ENCODE measurements at regions not wholly inside any gene's neighbourhood (a gene's known extent, or its start where the extent isn't known, plus 50 kb on each side); places are given as distances from the start of the nearest gene placed in this dataset.
"Not testable (repeated sequence)": the region's sequence is repeated elsewhere in the genome, so short reads cannot be mapped to it uniquely, and the experiment has no call there.

DNA sequence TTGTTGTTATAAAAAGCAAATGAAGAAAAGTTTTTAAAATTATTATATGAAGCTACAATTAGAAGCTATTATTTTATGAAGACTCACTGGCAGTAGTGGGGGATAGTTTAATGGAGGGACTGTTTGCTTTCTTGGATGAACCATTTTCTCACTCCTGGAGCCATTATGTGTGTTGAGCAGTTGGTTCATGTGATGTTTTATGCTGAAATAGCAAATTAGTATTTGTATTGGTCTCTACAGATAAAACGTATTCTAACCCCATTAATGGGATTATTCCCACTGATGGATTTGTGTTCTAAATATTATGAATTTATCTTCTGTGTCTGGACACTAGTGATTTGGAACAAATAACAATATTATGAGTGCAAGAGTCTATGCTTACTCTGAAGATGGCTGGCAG is 507.5 kb upstream of the FSHR start:
- no peak for DNase-seq (ENCODE audit: insufficient read length)
- FAIRE-seq: no peak

GRCh38 chr2:49656853-49657252 is 502.5 kb upstream of the FSHR start:
- DNase-seq (ENCODE audit: insufficient read length) (no peak), FAIRE-seq (no peak)
- TF ChIP-seq POLR2AphosphoS5 (IDR thresholded peaks at IDR 0.05; ENCODE audit: low read depth, low read length): no peak
- no peak for TF ChIP-seq TAF1 (IDR thresholded peaks at IDR 0.05; ENCODE audit: borderline replicate concordance, low read depth, low read length)
- no peak for TF ChIP-seq POLR2A (IDR thresholded peaks at IDR 0.05; ENCODE audit: low read depth, low read length)

More for the DNA sequence above, 507.5 kb upstream of the FSHR start:
- TF ChIP-seq POLR2A (IDR thresholded peaks at IDR 0.05; ENCODE audit: low read depth, low read length): no peak
- TF ChIP-seq POLR2AphosphoS5 (IDR thresholded peaks at IDR 0.05; ENCODE audit: low read depth, low read length): no peak

- no peak for FAIRE-seq
These were observed 488.8 kb upstream of the FSHR start for GRCh38 chr2:49643149-49643548.

GRCh38 chr2:49640630-49641029 is 486.3 kb upstream of the FSHR start:
- no peak for DNase-seq (ENCODE audit: insufficient read length)
- TF ChIP-seq POLR2A (IDR thresholded peaks at IDR 0.05; ENCODE audit: low read depth, low read length): no peak
- no peak for TF ChIP-seq TAF1 (IDR thresholded peaks at IDR 0.05; ENCODE audit: borderline replicate concordance, low read depth, low read length)
- TF ChIP-seq POLR2AphosphoS5 (IDR thresholded peaks at IDR 0.05; ENCODE audit: low read depth, low read length): no peak
- FAIRE-seq: no peak

More at GRCh38 chr2:49643149-49643548, 488.8 kb upstream of the FSHR start:
- TF ChIP-seq POLR2AphosphoS5 (IDR thresholded peaks at IDR 0.05; ENCODE audit: low read depth, low read length): no peak
- no peak for DNase-seq (ENCODE audit: insufficient read length)

- DNase-seq (ENCODE audit: insufficient read length) (no peak), FAIRE-seq (no peak)
- no peak for TF ChIP-seq POLR2A (IDR thresholded peaks at IDR 0.05; ENCODE audit: low read depth, low read length)
- TF ChIP-seq POLR2AphosphoS5 (IDR thresholded peaks at IDR 0.05; ENCODE audit: low read depth, low read length): no peak
- TF ChIP-seq TAF1 (IDR thresholded peaks at IDR 0.05; ENCODE audit: borderline replicate concordance, low read depth, low read length): no peak
These were observed 466.7 kb upstream of the FSHR start for GRCh38 chr2:49621016-49621415.

DNA sequence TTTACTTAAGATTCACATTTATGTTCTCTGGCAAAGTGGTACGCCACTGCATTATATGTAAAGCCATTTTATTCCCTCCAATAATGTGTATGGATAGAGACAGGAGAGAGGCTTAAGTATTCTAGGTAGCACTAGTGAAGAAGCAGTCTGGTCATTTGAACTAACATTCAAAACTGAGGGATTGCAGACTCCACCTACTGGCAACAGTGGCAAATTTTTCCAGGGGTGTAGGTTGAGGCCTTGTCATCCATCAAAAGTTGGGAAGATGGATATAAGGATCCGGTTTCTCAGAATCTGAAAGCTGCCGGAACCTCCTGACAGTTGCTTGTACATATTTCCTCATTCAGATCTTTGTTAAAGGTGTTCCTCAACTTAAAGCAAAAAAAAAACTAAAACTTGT is 465.5 kb upstream of the FSHR start:
- no peak for TF ChIP-seq POLR2A (IDR thresholded peaks at IDR 0.05; ENCODE audit: low read depth, low read length)
- no peak for TF ChIP-seq TAF1 (IDR thresholded peaks at IDR 0.05; ENCODE audit: borderline replicate concordance, low read depth, low read length)
- no peak for TF ChIP-seq POLR2AphosphoS5 (IDR thresholded peaks at IDR 0.05; ENCODE audit: low read depth, low read length)
- FAIRE-seq (no peak), DNase-seq (ENCODE audit: insufficient read length) (no peak)

- DNase-seq (ENCODE audit: insufficient read length): no peak
- no peak for FAIRE-seq
- TF ChIP-seq TAF1 (IDR thresholded peaks at IDR 0.05; ENCODE audit: borderline replicate concordance, low read depth, low read length) (no peak), POLR2AphosphoS5 (IDR thresholded peaks at IDR 0.05; ENCODE audit: low read depth, low read length) (no peak), POLR2A (IDR thresholded peaks at IDR 0.05; ENCODE audit: low read depth, low read length) (no peak)
These were observed 464.2 kb upstream of the FSHR start for GRCh38 chr2:49618491-49618890.

GRCh38 chr2:49616800-49617199 is 462.5 kb upstream of the FSHR start:
- TF ChIP-seq POLR2A (IDR thresholded peaks at IDR 0.05; ENCODE audit: low read depth, low read length) (no peak), TAF1 (IDR thresholded peaks at IDR 0.05; ENCODE audit: borderline replicate concordance, low read depth, low read length) (no peak), POLR2AphosphoS5 (IDR thresholded peaks at IDR 0.05; ENCODE audit: low read depth, low read length) (no peak)
- FAIRE-seq: no peak

DNA sequence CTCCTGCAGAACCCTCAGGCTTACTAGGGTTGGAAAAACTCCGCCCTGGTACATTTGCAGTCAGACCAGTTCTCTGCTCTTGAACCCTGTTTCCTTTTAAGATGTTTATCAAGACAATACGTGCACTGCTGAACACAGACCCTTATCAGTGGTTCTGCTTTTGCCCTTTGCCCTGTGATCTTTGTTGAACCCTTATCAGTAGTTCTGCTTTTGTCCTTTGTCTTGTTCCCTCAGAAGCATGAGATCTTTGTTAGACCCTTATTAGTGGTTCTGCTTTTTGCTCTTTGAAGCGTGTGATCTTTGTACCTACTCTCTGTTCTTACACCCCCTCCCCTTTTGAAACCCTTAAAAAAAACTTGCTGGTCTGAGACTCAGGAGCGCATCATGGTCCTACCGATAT is 457.5 kb upstream of the FSHR start:
- not testable (repeated sequence) for DNase-seq (ENCODE audit: insufficient read length); FAIRE-seq

More at GRCh38 chr2:49616800-49617199, 462.5 kb upstream of the FSHR start:
- DNase-seq (ENCODE audit: insufficient read length): no peak

- FAIRE-seq (no peak), DNase-seq (ENCODE audit: insufficient read length) (no peak)
- TF ChIP-seq TAF1 (IDR thresholded peaks at IDR 0.05; ENCODE audit: borderline replicate concordance, low read depth, low read length) (no peak), POLR2A (IDR thresholded peaks at IDR 0.05; ENCODE audit: low read depth, low read length) (no peak), POLR2AphosphoS5 (IDR thresholded peaks at IDR 0.05; ENCODE audit: low read depth, low read length) (no peak)
These were observed 446.2 kb upstream of the FSHR start for GRCh38 chr2:49600524-49600923.

DNA sequence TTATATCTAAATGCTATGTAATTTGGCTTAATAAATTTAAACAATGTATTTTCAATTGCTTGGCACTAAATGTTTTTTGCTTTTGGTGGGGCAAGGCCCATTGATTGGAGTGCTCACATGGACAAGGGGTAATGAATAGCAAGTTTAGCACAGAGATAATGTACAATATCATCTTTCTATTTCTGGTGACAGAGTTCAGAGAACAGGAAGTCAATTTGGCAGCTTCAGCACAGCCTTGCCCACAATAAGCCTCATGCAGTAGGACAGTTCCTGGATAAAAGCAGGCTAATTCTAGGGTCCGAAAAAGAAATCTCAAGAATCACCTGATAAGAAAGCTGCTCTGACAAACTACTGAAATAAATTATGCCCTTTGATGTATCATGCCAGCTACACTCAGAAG is 443.9 kb upstream of the FSHR start:
- DNase-seq (ENCODE audit: insufficient read length): no peak
- FAIRE-seq: no peak
- no peak for TF ChIP-seq POLR2A (IDR thresholded peaks at IDR 0.05; ENCODE audit: low read depth, low read length)
- TF ChIP-seq TAF1 (IDR thresholded peaks at IDR 0.05; ENCODE audit: borderline replicate concordance, low read depth, low read length): no peak
- no peak for TF ChIP-seq POLR2AphosphoS5 (IDR thresholded peaks at IDR 0.05; ENCODE audit: low read depth, low read length)

DNA sequence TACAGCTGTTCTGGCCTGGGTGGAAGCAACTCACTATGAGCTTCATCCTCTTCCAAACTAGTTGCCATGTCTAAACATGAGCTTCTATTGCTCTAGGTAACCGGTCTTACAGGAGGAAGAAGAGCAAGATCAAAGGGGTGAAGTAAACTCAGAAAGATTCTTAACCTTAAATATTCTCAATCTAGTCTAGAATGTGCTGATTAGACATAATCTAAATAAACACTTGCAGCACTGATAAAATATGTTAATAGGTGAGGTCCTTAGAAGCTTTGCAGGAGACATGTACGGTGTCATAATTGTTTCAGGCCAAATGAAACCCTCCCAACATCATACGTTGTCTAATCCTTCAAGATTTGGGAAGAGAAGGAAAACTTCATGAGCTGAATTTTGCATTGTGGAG is 431.6 kb upstream of the FSHR start:
- no peak for TF ChIP-seq TAF1 (IDR thresholded peaks at IDR 0.05; ENCODE audit: borderline replicate concordance, low read depth, low read length)
- TF ChIP-seq POLR2AphosphoS5 (IDR thresholded peaks at IDR 0.05; ENCODE audit: low read depth, low read length): no peak
- TF ChIP-seq POLR2A (IDR thresholded peaks at IDR 0.05; ENCODE audit: low read depth, low read length): no peak
- no peak for DNase-seq (ENCODE audit: insufficient read length)
- no peak for FAIRE-seq

GRCh38 chr2:49582946-49583345 is 428.6 kb upstream of the FSHR start:
- TF ChIP-seq POLR2A (IDR thresholded peaks at IDR 0.05; ENCODE audit: low read depth, low read length) (no peak), TAF1 (IDR thresholded peaks at IDR 0.05; ENCODE audit: borderline replicate concordance, low read depth, low read length) (no peak), POLR2AphosphoS5 (IDR thresholded peaks at IDR 0.05; ENCODE audit: low read depth, low read length) (no peak)
- FAIRE-seq (no peak), DNase-seq (ENCODE audit: insufficient read length) (no peak)

All from GM12892 (cell line).